Dermis blood vessel endothelial cell (primary cell): ENCODE measurements at regions not wholly inside any gene's neighbourhood (a gene's known extent, or its start where the extent isn't known, plus 50 kb on each side); places are given as distances from the start of the nearest gene placed in this dataset.
"Not testable (repeated sequence)": the region's sequence is repeated elsewhere in the genome, so short reads cannot be mapped to it uniquely, and the experiment has no call there.

ENCODE experiments used
- DNase-seq: peaks from one replicate; pipeline ENCODE4 v3.0.0; 2010

DNA sequence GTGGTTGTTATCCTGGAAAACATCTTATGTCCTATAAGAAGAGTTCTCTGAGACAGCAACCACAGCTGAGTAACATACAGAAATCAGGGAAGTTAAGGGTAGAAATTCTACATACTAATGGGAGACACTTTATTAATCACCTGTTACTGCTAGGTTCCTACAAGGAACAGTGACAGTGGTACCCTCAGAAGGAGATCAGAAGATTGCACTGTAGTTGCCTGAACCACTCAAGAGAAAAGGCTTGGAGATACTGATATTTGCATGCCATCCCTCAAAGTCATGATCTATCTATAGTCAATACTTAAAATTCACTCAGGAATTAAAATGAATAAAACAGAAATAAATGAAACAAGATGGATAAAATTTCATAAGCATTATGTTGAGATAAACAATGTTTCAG is 136.0 kb downstream of the LMLN start:
- DNase-seq, result no peak

DNA sequence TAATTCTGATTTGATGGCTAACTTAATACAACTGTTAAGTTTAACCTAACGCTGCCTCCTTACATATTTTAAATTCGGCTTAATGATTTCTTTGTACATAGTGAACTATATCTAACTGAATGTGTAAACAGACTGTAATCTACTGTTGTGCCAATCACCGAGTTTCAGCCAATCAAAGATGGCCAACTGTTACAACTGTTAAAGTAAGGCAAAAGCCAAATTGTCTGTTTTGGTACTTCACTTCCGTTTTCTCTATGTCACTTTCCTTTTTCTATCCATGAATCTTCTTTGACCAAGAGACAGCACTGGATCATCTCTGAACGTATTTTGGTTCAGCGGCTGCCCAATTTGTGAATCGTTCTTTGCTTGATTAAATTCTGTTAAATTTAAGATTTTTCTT is 137.0 kb downstream of the LMLN start:
- no peak for DNase-seq

DNA sequence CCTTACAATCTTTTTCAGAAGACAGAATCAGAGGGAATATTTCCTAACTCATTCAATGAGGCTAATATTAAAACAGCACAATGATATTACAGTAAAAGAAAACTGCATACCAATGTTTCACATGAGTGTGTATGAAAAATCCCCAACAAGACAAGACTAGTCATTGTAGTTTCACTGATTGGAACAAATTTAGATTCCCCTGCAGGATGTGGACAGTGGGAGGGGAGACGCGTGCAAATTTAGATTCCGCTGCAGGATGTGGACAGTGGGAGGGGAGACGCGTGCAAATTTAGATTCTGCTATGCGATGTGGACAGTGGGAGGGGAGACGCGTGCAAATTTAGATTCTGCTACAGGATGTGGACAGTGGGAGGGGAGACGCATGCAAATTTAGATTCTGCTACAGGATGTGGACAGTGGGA is 138.7 kb downstream of the LMLN start:
- DNase-seq, result not testable (repeated sequence)

DNA sequence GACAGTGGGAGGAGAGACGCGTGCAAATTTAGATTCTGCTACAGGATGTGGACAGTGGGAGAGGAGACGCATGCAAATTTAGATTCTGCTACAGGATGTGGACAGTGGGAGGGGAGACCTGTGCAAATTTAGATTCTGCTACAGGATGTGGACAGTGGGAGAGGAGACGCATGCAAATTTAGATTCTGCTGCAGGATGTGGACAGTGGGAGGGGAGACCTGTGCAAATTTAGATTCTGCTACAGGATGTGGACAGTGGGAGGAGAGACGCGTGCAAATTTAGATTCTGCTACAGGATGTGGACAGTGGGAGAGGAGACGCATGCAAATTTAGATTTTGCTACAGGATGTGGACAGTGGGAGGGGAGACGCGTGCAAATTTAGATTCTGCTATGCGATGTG is 143.1 kb downstream of the LMLN start:
- not testable (repeated sequence) for DNase-seq

DNA sequence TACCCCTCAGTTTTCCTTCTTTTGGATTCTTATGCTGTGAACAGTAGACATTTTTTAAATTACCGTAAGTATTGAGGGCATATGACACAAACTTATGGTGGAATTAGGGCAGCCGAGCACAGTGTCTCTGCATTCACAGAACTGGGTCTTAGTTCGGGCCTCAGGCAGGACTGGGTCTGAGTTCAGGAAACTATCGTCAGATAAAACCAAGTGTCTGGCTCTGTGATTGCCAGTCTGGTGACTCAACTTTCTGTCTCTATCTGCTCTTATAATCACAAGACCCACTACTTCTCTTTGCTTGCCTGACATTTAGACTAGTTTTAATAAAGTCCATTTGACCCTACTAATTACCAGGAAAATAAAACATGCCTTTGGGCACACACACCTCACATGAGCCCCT is 146.2 kb downstream of the LMLN start:
- DNase-seq, result no peak

DNA sequence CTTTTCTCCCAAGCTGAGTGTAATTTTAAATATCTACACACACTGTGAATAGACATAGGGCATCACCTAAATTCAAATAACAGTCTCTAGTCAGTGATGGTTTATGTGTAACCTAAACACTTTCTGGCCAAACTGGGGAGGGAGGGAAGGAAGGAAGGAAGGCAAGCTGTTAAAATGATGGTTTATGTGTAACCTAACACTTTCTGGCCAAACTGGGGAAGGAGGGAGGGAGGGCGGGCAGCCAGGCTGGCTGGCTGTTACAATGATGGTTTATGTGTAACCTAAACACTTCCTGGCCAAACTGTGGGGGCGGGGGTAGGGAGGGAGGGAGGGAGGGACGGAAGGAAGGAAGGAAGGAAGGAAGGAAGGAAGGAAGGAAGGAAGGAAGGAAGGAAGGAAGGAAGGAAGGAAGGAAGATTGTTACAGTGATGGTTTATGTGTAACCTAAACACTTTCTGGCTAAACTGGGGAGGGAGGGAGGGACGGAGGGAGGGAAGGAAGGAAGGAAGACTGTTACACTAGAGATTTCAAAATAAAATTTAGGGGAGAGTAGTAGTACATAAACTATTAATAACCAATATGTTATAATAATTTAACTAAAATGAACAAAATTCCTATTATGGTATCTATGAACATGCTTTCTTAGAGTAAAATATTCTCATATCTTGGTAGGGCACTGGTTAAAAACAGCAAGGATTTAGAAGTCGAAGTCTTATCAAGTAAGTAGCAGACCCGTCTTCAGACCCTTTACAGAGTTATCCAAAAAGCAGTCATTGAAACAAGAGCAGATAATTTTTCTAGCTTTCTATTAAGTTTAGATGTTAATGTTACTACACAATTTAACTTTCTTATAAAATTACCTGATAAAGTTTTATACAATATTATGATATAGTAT is 148.1 kb downstream of the LMLN start:
- no peak for DNase-seq

DNA sequence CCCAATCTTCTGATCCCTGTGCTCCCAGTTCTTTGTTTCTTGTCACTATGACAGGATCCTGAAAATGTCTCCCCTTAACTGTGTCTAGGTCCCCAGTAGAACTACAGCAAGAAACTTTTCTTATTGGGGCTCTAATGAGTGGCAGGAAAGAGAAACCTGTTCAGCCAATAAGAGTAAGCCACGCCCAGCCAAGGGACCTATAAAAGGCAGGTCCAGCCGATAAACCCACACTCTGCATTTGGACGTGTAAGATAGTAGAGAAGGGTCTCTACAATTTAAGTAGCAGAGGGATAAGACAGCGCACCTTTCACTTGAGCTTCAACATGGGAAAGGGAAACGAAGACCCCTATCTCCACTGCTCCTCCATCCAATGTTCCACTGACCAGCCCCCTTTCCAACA is 149.9 kb downstream of the LMLN start:
- no peak for DNase-seq

DNA sequence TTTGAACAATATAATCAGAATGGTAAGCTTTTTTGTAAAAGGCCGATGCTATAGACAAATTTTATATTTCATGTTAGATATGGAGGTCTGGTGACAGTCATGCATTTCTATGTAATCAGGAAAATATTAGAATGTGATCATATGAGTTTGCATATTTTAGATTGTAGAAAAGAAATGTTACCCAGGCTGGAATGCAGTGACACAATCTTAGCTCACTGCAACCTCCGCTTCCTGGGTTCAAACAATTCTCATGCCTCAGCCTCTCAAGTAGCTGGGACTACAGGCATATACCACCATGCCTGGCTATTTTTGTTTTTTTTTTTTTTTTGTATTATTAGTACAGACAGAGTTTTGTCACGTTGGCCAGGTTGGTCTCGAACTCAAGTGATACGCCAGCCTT is 152.0 kb downstream of the LMLN start:
- DNase-seq, result no peak

DNA sequence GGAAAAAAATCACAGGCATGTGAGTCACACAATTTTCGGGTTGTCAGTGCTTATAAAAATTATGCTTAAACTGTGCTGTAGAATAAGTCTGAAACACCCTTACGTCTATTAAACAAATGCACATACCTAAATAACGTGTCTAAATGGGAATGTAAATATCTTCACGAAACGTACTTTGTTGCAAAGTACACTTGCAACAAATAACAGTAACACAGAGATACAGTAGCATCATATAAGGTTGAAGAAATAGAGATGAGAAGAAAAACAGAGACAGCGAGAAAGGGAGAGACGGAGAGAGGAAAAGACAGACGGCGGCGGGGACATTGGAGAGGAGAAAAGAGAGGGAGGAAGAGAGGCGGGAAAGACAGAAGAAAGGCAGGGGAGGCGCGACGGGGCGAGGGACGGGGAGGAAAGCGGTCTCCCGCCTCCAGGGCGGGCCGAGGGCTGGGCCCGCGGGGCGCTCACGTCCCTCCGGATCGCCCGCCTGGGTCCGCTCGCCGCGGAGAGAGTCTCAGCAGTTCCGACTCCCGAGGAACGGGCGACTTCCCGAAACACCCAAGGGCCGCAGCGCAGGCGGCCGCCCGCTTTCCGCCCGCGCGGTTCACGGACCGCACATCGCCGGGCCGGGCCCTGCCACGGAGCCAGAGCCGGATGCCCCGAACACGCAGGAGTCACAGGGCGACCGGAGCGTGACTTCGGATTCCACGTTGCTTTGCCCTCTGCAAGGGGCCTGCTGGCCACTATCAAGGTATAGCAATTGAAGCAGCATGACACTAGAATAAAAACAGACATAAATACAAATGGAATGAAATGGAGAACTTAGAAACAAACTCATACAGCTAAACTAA is 153.4 kb downstream of the LMLN start:
- DNase-seq, result peak; percentile 15

DNA sequence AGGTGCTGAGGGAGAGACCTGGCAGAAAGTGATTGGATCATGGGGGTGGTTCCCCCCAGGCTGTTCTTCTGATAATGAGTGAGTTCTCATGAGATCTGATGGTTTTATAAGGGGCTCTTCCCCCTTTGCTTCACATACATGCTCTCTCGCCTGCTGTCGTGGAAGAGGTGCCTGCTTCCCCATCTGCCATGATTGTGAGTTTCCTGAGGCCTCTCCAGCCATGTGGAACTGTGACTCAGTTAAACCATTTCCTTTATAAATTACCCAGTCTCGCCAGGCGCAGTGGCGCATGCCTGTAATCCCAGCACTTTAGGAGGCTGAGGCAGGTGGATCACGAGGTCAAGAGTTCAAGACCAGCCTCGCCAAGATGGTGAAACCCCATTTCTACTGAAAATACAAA is 154.5 kb downstream of the LMLN start:
- DNase-seq, result not testable (repeated sequence)

DNA sequence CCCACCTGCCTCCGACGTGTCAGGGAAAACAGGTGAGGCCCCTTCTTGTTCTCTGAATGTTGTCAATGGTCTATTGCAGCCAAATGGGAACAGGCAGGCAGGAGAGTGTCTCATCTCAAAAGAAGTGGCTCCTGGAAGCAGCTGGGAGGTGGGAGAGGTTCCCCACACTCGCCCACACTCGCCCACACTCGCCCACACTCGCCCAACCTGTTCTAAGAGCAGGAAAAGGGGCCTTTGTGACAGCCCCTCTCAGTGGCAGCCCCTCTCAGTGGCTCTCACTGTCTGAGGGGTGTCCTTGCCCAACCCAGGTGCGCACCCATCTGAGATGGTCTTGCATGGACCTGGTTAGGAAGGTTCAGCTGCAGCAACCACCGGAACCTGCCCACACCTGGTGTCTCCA is 162.2 kb downstream of the LMLN start:
- not testable (repeated sequence) for DNase-seq

DNA sequence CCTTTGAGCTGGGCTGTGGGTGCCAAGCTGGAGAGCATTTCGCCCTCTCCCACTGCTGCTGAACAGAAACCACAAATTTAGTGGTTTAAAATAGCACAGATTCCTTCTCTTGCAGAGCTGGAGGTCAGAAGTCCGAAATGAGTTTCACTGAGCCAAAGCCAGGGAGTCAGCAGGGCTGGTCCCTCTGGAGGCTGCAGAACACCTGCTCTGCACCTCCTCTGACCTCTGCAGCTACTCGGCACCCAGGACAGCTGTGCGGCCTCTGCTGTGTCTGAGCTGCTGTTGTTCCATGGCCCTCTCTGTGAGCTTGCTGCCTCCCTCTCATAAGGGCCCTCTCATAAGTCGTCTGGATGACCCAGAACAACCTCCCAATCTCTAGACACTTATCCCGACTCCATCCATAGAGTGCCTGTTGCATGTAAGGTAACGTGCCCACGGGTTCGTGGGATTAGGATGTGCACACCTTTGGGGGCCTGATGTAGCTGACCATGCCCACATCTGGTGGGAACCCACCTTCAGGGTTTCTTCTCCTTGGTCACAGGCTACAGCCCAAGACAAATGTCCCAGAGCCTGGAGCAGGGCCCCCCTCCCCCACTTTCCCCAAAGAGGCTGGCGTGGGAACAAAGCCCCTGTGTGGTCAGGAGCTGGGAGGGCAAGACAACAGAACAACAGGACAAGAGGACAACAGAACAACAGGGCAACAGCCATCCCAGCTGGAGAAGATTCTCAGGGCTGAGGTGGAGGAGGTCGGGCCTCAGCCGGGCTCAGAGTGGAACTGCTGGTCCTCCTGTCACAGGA is 177.2 kb downstream of the LMLN start:
- DNase-seq, result not testable (repeated sequence)

DNA sequence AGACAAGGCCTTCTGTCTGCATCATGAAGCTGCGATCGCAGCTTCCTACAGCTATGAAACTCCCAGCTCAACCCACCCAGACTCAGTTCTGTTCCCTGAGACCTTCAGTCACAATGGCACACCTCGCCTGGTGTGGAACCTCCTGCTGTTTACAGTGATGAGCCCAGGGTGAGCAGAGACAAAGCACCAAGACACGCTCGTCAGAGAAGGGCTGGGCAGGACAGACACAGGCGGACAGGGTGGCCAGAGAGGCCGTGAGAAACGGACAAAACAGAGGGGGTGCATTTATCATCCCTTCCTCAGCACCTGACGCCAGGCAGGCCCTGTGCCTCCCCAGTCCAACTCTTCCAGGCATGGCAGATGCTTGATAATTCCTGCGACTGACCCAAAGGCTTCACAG is 178.2 kb downstream of the LMLN start:
- not testable (repeated sequence) for DNase-seq

DNA sequence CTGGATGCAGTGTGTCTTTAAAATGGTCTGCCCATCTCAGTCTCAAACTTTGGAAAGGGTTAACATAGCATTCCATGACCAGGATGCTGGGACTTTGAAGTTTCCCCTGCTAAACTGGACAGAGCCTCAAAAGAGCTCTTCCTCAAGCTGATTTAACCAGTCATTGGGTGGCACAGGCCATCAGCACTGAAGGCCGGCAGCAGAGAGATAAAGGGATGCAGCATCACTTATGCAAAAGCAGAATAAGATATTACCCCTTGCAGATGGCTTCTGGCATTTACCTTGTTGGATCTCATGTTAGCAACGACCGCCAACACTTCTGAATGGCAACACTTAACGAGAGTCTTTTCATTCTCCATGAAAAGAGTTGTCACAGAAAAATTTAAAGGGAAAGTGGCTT is 179.0 kb downstream of the LMLN start:
- DNase-seq, result not testable (repeated sequence)

DNA sequence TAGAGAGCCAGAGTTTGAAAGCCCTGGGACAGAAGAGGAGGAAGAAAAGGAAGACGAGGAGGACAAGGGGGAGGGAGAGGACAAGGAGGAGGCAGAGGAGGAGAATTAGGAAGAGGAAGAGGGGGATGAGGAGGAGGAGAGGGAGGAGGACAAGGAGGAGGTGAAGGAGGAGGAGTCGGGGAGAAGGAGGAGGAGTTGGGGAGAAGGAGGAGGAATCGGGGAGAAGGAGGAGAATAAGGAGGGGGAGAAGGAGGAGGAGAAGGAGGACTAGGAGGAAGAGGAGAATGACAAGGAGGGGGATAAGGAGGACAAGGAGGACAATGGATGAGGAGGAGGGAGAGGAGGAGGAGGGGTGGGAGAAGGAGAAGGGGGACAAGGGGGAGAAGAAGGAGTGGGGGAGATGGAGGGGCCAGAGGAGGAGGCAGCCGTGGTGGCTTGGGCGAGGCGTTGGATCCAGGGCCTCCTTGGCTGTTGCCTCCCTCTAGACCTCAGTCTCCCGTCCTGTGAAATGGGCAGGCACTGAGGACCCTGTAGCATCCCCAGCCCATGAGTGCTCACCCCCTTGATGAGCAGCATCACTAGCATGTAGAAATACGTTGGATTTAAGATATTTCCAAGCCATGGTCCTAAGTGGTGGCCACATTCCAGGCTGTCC is 179.6 kb downstream of the LMLN start:
- not testable (repeated sequence) for DNase-seq

DNA sequence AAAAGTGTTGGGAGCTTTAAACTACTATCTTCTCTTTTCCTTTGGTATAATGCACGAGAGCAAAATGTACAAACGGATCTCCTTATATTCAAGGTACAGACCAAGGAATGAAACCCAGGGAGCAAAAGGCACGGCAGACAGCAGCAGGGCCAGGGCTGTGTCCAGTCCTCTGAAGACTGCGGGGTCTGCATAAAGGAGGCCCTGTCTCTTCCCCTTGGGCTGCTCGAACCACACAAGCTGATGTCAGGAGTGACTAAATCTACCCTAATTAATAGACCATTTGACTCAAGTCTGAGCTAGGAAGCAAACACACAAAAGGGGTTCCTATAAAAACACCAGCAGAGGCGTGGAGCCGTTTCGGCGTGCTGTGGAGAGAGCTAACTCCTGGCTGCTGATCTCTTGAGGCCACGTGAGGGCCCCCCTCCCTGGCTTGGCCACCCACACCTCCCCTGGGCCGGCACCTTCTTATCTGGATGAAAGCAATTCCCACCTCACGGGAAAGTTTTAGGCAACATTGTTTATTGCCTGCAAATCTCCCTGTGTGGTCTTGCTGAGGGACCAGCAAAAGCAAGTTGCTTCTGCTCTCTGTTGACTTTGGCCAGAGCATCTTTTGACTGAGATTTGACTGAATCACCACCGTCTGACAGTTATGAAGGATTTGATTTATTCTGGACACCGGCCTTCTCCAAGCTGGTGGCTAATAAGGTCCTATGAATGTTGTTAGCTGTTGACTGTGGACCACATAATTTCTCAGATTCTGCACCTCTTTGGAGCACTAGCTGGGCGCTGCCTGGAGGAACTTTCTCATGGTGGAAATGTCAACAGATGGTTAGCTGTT is 183.5 kb downstream of the LMLN start:
- DNase-seq, result not testable (repeated sequence)

DNA sequence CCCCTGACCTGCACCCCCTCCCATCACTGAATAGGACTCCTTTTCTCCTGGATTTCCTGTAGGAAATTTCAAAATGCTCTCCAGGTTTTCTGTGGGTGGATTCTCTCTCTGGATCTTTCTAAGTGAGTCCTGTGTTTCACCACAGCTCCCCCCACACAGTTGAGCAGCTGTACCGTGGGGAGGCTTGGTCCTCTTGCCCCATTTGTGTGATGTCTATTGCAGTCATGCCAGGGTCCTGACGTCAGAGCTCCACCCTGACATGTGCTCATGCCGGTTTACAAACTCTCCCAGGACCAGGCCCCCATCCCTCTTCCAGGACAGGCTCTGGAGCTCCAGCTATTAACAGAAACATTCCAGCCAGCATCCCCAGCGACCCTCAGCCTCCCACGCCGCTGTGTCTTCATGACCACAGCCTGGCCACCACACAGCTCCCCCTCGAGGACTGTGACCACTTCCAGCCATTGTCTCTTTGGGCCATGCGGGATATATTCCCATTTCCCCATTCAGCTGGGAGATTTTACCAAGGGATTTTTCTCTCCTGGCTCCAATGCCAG is 185.3 kb downstream of the LMLN start:
- not testable (repeated sequence) for DNase-seq

DNA sequence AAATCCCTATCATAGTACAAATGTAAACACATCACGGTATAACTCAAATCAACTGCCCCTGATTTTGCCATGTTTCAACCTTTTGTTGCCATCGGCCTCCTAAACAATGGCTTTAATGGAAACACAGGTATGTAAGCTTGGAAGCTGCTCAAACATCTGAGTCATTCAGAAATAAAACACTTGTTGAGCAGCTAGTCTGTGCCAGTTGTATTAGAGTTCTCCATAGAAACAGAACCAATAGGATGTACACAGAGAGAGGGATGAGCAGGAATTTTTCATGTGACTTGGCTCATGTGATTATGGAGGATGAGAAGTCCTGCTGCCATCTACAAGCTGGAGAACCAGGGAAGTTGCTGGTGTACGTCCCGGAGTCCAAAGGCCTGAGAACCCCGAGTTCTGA is 186.1 kb downstream of the LMLN start:
- peak; percentile 9 for DNase-seq

DNA sequence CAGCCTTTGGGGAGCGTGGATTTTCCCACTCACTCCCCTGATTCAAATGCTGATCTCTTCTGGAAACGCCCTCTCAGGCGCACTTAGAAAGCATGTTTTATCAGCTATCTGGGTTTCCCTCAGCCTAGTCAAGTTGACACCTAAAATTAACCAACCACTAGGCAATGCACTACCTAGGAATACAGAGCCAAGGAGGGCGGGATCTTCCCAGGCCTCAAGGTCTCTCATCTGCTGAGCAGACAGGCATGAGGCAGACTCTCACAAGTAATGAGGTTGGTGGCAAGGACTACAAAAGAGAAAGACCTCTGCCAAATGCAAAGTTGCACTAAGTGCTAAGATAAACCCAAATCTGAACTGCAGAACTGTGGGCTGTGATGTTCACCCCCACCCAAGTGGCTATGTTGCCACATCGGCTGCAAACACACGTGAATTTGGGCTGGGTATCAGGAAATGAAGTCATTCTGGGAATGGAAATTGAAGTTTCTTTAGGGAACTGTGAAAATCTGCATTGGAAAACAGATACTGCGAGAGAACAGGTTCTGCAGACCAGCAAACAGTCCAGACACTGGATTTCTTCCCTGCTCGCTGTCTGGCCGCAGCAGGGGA is 186.6 kb downstream of the LMLN start:
- DNase-seq, result not testable (repeated sequence)

DNA sequence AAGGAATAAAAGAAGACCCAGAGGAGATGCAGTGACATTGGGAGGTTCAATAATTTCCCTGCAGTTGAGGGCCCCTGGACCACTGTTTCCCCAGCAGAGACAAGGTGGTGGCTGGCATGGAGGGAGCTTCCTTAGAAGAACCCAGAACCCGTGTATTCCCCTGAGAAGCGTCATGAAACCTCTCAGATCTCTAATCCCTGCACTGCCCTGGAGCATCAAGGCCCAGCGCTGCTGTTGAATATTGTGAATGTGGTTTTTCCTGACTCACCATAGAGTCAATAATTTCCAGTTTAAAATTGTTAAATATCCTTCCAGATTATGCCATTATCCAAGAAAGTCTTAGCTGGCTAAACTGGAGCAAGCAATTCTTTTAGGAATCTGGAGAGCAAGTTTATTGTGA is 187.2 kb downstream of the LMLN start:
- not testable (repeated sequence) for DNase-seq

DNA sequence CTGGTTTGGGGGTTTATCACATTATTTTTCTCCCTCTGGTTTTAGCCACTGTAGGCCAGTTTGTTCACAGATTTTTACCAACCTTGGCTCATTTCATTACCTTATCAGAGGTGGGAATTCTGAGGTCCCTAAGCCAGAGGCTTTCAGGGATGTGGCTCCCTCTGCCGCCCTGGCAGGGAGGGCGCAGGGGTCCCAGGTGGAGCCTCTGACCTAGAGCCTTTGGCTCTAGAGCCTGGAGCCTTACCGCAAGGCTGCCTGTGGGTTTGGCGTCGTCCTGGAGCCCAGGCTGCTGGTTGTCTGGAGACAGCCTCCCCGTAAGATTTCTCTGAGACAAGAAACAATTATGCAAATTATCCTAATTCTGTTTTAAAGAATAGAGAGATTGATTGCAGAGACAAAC is 188.0 kb downstream of the LMLN start:
- not testable (repeated sequence) for DNase-seq
